D721Med (cell line): ENCODE measurements at regions not wholly inside any gene's neighbourhood (a gene's known extent, or its start where the extent isn't known, plus 50 kb on each side); places are given as distances from the start of the nearest gene placed in this dataset.
"Not testable (repeated sequence)": the region's sequence is repeated elsewhere in the genome, so short reads cannot be mapped to it uniquely, and the experiment has no call there.

Experiments
- DNase-seq: peaks from one replicate; pipeline ENCODE4 v3.0.0; 2011; ENCODE audit warnings: low spot score; ENCODE audit not compliant: insufficient read length
- FAIRE-seq: peaks from 2 replicates; lab custom pipeline; 2011; peaks lifted over from hg19 to GRCh38; lab: Jason Lieb, UNC
- TF ChIP-seq, protein P1 (sequence below): IDR thresholded peaks from 2 replicates; pipeline ENCODE4 v1.5.1; 2012; ENCODE audit warnings: mild to moderate bottlenecking, control low read depth; ENCODE audit not compliant: insufficient read depth; ENCODE audit errors: missing control alignments

DNA sequence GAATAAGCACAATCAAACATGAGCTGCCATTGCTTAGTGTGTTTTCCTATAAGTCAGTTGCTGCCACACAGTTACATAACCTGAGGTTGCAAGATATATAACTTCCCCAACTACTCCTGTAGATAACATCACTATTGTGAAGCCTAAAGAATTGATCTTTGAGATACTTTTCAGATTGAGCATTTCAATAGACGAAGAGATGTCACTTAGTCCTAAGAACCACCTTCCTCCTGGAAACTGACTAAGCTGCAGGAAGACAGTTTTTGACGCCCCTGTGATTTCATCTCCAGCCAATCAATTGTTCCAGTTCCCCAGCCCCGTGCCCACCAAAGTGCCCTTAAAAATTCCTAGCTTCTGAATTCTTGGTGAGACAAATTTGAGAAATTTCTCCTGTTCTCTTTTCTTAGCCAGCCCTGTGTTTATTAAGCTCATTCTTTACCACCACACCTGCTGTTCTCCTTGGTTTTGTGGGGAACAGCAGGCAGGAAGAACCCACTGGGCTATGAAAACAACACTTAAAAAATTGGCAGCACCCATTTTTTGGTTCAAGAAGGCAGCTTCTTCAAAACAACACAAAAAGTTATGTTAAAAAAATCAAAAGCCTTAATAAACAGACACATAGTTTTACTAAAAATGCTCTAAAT lies 317.1 kb upstream of the PABPC4L start:
- FAIRE-seq (no peak), DNase-seq (no peak)
- TF ChIP-seq, protein P1, sequence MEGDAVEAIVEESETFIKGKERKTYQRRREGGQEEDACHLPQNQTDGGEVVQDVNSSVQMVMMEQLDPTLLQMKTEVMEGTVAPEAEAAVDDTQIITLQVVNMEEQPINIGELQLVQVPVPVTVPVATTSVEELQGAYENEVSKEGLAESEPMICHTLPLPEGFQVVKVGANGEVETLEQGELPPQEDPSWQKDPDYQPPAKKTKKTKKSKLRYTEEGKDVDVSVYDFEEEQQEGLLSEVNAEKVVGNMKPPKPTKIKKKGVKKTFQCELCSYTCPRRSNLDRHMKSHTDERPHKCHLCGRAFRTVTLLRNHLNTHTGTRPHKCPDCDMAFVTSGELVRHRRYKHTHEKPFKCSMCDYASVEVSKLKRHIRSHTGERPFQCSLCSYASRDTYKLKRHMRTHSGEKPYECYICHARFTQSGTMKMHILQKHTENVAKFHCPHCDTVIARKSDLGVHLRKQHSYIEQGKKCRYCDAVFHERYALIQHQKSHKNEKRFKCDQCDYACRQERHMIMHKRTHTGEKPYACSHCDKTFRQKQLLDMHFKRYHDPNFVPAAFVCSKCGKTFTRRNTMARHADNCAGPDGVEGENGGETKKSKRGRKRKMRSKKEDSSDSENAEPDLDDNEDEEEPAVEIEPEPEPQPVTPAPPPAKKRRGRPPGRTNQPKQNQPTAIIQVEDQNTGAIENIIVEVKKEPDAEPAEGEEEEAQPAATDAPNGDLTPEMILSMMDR, result no peak

DNA sequence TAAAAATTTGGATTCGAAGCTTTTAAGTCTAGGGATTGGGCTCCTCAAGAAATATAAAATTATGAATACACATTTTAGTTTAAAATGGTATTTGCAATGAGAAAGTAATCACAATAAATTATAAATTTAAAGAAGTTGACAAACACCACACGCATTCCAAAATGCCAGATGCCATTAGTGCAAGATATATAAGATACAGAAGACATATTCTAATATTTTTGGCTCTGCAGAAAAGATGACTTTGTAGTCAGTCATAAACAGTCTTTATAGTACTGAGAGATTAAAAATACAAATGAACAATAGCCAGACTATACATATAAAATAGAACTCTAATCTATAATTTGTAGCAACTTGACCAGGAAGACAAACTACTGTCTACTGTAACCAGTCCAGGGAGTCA lies 309.0 kb upstream of the PABPC4L start:
- FAIRE-seq, result no peak
- no peak for DNase-seq
- TF ChIP-seq, protein P1, result no peak

DNA sequence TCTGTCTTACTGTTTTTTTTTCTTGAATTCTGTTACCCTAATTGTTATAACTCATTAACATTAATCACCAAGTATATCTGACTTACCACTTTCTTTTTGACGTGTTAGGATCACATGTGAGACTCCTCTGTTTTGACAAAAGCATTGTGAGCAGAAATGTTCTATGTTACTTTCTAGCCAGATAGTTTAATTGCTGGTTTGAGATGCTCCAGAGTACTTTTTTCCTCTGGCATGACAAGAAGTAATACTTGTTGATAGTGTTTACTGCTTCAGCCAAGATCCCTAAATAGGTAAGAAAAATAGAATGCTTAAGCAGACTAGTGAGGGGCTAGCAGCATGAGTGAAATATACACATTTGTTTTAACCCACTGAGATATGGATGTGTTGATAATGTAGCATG lies 303.9 kb upstream of the PABPC4L start:
- DNase-seq (no peak), FAIRE-seq (peak; percentile 25)
- TF ChIP-seq, protein P1, result no peak

DNA sequence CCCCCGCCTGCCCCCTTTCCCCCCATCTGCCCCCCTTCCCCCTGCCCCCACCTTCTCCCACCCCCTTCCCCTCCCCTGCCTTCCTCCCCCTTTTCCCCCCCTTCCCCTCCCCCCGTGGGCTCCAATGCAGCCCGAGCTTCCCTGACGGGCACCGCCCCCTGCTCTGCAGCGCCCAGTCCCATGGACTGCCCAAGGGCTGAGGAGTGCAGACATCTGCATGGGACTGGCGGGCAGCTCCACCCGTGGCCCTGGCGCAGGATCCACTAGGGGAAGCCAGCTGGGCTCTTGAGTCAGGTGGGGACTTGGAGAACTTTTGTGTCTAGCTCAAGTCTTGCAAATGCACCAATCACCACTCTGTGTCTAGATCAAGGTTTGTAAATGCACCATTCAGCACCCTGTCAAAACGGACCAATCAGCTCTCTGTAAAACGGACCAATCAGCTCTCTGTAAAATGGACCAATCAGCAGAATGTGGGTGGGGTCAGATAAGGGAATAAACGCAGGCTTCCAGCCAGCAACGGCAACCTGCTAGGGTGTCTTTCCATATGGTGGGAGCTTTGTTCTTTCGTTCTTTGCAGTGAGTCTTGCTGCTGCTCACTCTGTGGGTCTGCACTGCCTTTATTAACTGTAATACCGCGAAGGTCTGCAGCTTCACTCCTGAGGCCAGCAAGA lies 300.5 kb upstream of the PABPC4L start:
- DNase-seq (no peak), FAIRE-seq (no peak)
- TF ChIP-seq, protein P1, result no peak

DNA sequence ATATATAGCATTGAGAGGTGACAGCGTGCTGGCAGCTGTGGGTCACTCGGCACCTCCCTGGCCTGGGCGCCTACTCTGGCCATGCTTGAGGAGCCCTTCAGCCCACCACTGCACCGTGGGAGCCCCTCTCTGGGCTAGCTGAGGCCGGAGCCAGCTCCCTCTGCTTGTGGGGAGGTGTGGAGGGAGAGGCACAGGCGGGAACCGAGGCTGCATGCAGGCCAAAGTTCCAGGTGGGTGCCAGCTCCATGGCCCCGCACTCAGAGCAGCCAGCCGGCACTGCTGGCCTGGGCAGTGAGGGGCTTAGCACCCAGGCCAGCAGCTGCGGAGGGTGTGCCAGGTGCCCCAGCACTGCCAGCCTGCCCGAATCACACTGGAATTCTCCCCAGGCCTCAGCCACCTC lies 299.9 kb upstream of the PABPC4L start:
- not testable (repeated sequence) for DNase-seq, FAIRE-seq

DNA sequence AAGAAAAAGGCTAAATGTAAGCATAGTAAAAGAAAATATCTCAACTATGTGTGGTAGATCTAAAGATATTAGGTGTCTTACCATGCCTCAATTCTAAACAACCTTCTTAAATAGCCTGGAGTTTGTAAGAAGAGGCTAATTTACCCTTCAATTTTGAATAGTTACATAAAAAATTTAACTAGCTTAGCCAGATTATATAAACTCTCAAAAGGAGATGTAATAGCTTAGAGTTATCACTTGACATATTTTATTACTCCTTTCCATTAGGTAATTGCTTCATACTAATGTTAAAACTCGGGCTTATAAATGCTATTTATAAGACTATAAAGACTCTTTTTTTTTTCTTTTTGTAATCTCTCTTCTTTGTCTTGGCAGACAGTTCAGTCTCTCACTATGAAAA lies 297.5 kb upstream of the PABPC4L start:
- no peak for FAIRE-seq
- DNase-seq, result no peak
- TF ChIP-seq, protein P1, result no peak

DNA sequence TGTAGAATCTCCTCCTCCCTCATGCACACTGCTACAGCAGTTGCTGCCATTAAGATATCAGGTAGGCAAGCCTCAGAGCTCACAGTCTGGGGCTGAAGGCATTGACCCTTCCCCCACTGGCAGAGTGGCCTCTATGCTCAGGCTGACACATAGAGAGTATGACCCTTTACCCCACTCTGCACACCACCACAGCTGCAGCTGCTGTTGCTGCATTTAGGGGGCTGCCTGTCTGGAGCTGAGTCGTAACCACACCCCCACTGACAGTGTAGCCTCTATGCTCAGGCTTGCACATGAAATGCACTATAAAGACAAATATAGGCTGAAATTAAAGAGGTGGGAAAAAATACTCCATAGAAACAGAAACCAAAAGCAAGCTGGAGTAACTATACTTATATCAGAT lies 289.3 kb upstream of the PABPC4L start:
- FAIRE-seq (no peak), DNase-seq (no peak)
- TF ChIP-seq, protein P1, result no peak

DNA sequence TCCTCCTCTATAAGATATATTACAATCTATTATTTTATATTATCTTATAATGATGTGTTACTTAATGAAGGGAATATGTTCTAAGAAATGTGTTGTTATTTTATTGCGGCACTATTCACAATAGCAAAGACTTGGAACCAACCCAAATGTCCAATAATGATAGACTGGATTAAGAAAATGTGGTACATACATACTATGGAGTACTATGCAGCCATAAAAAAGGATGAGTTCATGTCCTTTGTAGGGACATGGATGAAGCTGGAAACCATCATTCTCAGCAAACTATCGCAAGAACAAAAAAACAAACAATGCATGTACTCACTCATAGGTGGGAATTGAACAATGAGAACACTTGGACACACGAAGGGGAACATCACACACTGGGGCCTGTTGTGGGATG lies 281.9 kb upstream of the PABPC4L start:
- not testable (repeated sequence) for FAIRE-seq, DNase-seq
